Activated CD8-positive, alpha-beta T cell treated with anti-CD3 and anti-CD28 coated beads for 36 hours (primary cell): ENCODE measurements at regions not wholly inside any gene's neighbourhood (a gene's known extent, or its start where the extent isn't known, plus 50 kb on each side); places are given as distances from the start of the nearest gene placed in this dataset.

Experiments used
- ATAC-seq: fragments of 200-7000 bp; cut with Tn5 transposase; one replicate; pipeline ENCODE4 v1.10.0; 2021; ENCODE audit warnings: mild to moderate bottlenecking, moderate library complexity
- CTCF ChIA-PET: fragments of 350-600 bp; sonication (Branson Sonifier 250); formaldehyde crosslinking; loops from one replicate; lab custom pipeline; 2021; ENCODE audit warnings: antibody characterized with exemption; lab: Charles Lee
- POLR2A ChIA-PET: fragments of 350-600 bp; sonication (Branson Sonifier 250); formaldehyde crosslinking; loops from one replicate; lab custom pipeline; 2021; ENCODE audit warnings: antibody characterized with exemption; lab: Charles Lee
- DNase-seq: peaks from one replicate; pipeline ENCODE4 v3.0.0-alpha.2; 2020
- H3K27ac Mint-ChIP-seq: one replicate; pipeline ENCODE4 v1.8.0; 2021; ENCODE audit warnings: mild to moderate bottlenecking, mixed read lengths
- H3K27me3 Mint-ChIP-seq: one replicate; pipeline ENCODE4 v1.8.0; 2021; ENCODE audit warnings: mixed read lengths
- H3K36me3 Mint-ChIP-seq: one replicate; pipeline ENCODE4 v1.8.0; 2021; ENCODE audit warnings: low read depth, mixed read lengths
- H3K4me1 Mint-ChIP-seq: one replicate; pipeline ENCODE4 v1.8.0; 2021; ENCODE audit warnings: low read depth, mixed read lengths
- H3K4me3 Mint-ChIP-seq: one replicate; pipeline ENCODE4 v1.8.0; 2021; ENCODE audit warnings: mild to moderate bottlenecking, moderate library complexity, mixed read lengths
- H3K9me3 Mint-ChIP-seq: one replicate; pipeline ENCODE4 v1.8.0; 2021; ENCODE audit warnings: mixed read lengths
- CTCF ChIP-seq: fragments of 200-600 bp; IDR thresholded peaks from one replicate; pipeline ENCODE4 v1.8.0; 2022; ENCODE audit warnings: antibody characterized with exemption, mild to moderate bottlenecking
- intact Hi-C: fragments of 100-400 bp; cut with micrococcal nuclease; formaldehyde crosslinking; loops from one replicate; pipeline ENCODE4 v1.10.0; 2022

GRCh38 chr16:17839907-17840306 is 369.1 kb upstream of the XYLT1 start:
- H3K27me3 Mint-ChIP-seq, result no peaks in the 10 kb centered on the region

GRCh38 chr16:17839272-17839671 is 368.5 kb upstream of the XYLT1 start:
- DNase-seq (no peak), ATAC-seq (no peak)
- intact Hi-C loops, result no loop called here
- Mint-ChIP-seq H3K9me3 (no peaks in the 10 kb centered on the region), H3K36me3 (no peaks in the 10 kb centered on the region), H3K27me3 (peaks cover 2% of the 10 kb centered on the region), H3K4me1 (no peaks in the 10 kb centered on the region), H3K27ac (no peak overlapping the region), H3K4me3 (no peak overlapping the region)
- ChIA-PET CTCF (no interaction called here), POLR2A (no interaction called here)
- TF ChIP-seq CTCF, result no peak

More at GRCh38 chr16:17839907-17840306, 369.1 kb upstream of the XYLT1 start:
- H3K36me3 Mint-ChIP-seq, result no peaks in the 10 kb centered on the region
- no peak overlapping the region for H3K27ac Mint-ChIP-seq
- no peak for TF ChIP-seq CTCF
- no peak for ATAC-seq
- H3K9me3 Mint-ChIP-seq, result no peaks in the 10 kb centered on the region
- DNase-seq, result no peak
- intact Hi-C loops, result no loop called here
- no peaks in the 10 kb centered on the region for H3K4me1 Mint-ChIP-seq
- POLR2A ChIA-PET, result no interaction called here
- CTCF ChIA-PET, result no interaction called here
- no peak overlapping the region for H3K4me3 Mint-ChIP-seq

- no peak overlapping the region for H3K27ac Mint-ChIP-seq
Observed at GRCh38 chr16:17836868-17837602, 366.3 kb upstream of the XYLT1 start.

GRCh38 chr16:17835118-17835876 is 364.5 kb upstream of the XYLT1 start:
- Mint-ChIP-seq H3K4me3 (no peak overlapping the region), H3K4me1 (no peaks in the 10 kb centered on the region), H3K27ac (no peak overlapping the region), H3K9me3 (no peaks in the 10 kb centered on the region), H3K27me3 (peaks cover 3% of the 10 kb centered on the region), H3K36me3 (no peaks in the 10 kb centered on the region)
- POLR2A ChIA-PET, result no interaction called here
- no peak for TF ChIP-seq CTCF
- ATAC-seq (no peak), DNase-seq (no peak)
- CTCF ChIA-PET, result no interaction called here
- intact Hi-C loops, result no loop called here

More at GRCh38 chr16:17836868-17837602, 366.3 kb upstream of the XYLT1 start:
- ChIA-PET POLR2A (no interaction called here), CTCF (no interaction called here)
- no peak for TF ChIP-seq CTCF
- H3K4me3 Mint-ChIP-seq, result no peak overlapping the region
- H3K36me3 Mint-ChIP-seq, result no peaks in the 10 kb centered on the region
- H3K4me1 Mint-ChIP-seq, result no peaks in the 10 kb centered on the region
- H3K9me3 Mint-ChIP-seq, result no peaks in the 10 kb centered on the region
- intact Hi-C loops, result no loop called here
- no peak for ATAC-seq
- DNase-seq, result no peak
- peaks cover 3% of the 10 kb centered on the region for H3K27me3 Mint-ChIP-seq

GRCh38 chr16:17832738-17833137 is 362.0 kb upstream of the XYLT1 start:
- Mint-ChIP-seq H3K4me3 (no peak overlapping the region), H3K36me3 (no peaks in the 10 kb centered on the region), H3K27ac (no peak overlapping the region), H3K4me1 (no peaks in the 10 kb centered on the region), H3K27me3 (peaks cover 3% of the 10 kb centered on the region), H3K9me3 (no peaks in the 10 kb centered on the region)
- ChIA-PET CTCF (no interaction called here), POLR2A (no interaction called here)
- TF ChIP-seq CTCF, result no peak
- intact Hi-C loops, result no loop called here
- DNase-seq (no peak), ATAC-seq (no peak)
